ENCODE measurements at regions not wholly inside any gene's neighbourhood (a gene's known extent, or its start where the extent isn't known, plus 50 kb on each side); places are given as distances from the start of the nearest gene placed in this dataset.

GRCh38 chr13:74450525-74450845 lies 316.3 kb upstream of the KLF12 start:
- DNase-seq (ENCODE audit: low read depth in 6 of 9, low spot score in 9 of 9) = no peak
- Histone ChIP-seq H3K4me1 (ENCODE audit: control insufficient read depth in 2 of 2, insufficient read depth in 2 of 2, low read length in 2 of 2) (no peaks in the 10 kb centered on the region), H3K4me3 (ENCODE audit: low read length in 2 of 2) (no peak overlapping the region), H3K27ac (ENCODE audit: low read depth in 1 of 2, low read length in 1 of 2) (no peak overlapping the region), H3K36me3 (ENCODE audit: control insufficient read depth in 2 of 2, insufficient read depth in 2 of 2, low read length in 1 of 2) (no peaks in the 10 kb centered on the region), H3K9me3 (ENCODE audit: control insufficient read depth in 2 of 2, insufficient read depth in 1 of 2, low read length in 1 of 2) (no peaks in the 10 kb centered on the region), H3K27me3 (ENCODE audit: control insufficient read depth in 2 of 2, insufficient read depth in 1 of 2, low read length in 1 of 2) (no peaks in the 10 kb centered on the region)
- 88% methylated on average over 3 of the region's 3 CpGs for WGBS

GRCh38 chr13:74449811-74450524 lies 315.8 kb upstream of the KLF12 start:
- WGBS = 92% methylated on average over 2 of the region's 2 CpGs
- H3K4me3 ChIP-seq (ENCODE audit: low read length in 2 of 2) = no peak overlapping the region
- no peaks in the 10 kb centered on the region for H3K27me3 ChIP-seq (ENCODE audit: control insufficient read depth in 2 of 2, insufficient read depth in 1 of 2, low read length in 1 of 2)
- H3K36me3 ChIP-seq (ENCODE audit: control insufficient read depth in 2 of 2, insufficient read depth in 2 of 2, low read length in 1 of 2) = no peaks in the 10 kb centered on the region
- no peak for DNase-seq (ENCODE audit: low read depth in 6 of 9, low spot score in 9 of 9)
- no peak overlapping the region for H3K27ac ChIP-seq (ENCODE audit: low read depth in 1 of 2, low read length in 1 of 2)
- no peaks in the 10 kb centered on the region for H3K9me3 ChIP-seq (ENCODE audit: control insufficient read depth in 2 of 2, insufficient read depth in 1 of 2, low read length in 1 of 2)
- H3K4me1 ChIP-seq (ENCODE audit: control insufficient read depth in 2 of 2, insufficient read depth in 2 of 2, low read length in 2 of 2) = no peaks in the 10 kb centered on the region

GRCh38 chr13:74444864-74445479 lies 310.8 kb upstream of the KLF12 start:
- DNase-seq (ENCODE audit: low read depth in 6 of 9, low spot score in 9 of 9) = no peak
- Histone ChIP-seq H3K4me3 (ENCODE audit: low read length in 2 of 2) (no peak overlapping the region), H3K36me3 (ENCODE audit: control insufficient read depth in 2 of 2, insufficient read depth in 2 of 2, low read length in 1 of 2) (no peaks in the 10 kb centered on the region), H3K9me3 (ENCODE audit: control insufficient read depth in 2 of 2, insufficient read depth in 1 of 2, low read length in 1 of 2) (peaks cover 0 to 3% of the 10 kb centered on the region in 2 donors), H3K27ac (ENCODE audit: low read depth in 1 of 2, low read length in 1 of 2) (no peak overlapping the region), H3K27me3 (ENCODE audit: control insufficient read depth in 2 of 2, insufficient read depth in 1 of 2, low read length in 1 of 2) (no peaks in the 10 kb centered on the region), H3K4me1 (ENCODE audit: control insufficient read depth in 2 of 2, insufficient read depth in 2 of 2, low read length in 2 of 2) (no peaks in the 10 kb centered on the region)
- 97% methylated on average over 1 of the region's 1 CpG for WGBS

- DNase-seq (ENCODE audit: low read depth in 6 of 9, low spot score in 9 of 9) = no peak
- no peaks in the 10 kb centered on the region for H3K36me3 ChIP-seq (ENCODE audit: control insufficient read depth in 2 of 2, insufficient read depth in 2 of 2, low read length in 1 of 2)
- WGBS = 78% methylated on average over 6 of the region's 6 CpGs
- no peak overlapping the region for H3K27ac ChIP-seq (ENCODE audit: low read depth in 1 of 2, low read length in 1 of 2)
- H3K4me3 ChIP-seq (ENCODE audit: low read length in 2 of 2) = no peak overlapping the region
- H3K4me1 ChIP-seq (ENCODE audit: control insufficient read depth in 2 of 2, insufficient read depth in 2 of 2, low read length in 2 of 2) = no peaks in the 10 kb centered on the region
- H3K9me3 ChIP-seq (ENCODE audit: control insufficient read depth in 2 of 2, insufficient read depth in 1 of 2, low read length in 1 of 2) = peaks cover 0 to 3% of the 10 kb centered on the region in 2 donors
- no peaks in the 10 kb centered on the region for H3K27me3 ChIP-seq (ENCODE audit: control insufficient read depth in 2 of 2, insufficient read depth in 1 of 2, low read length in 1 of 2)
These were observed 310.0 kb upstream of the KLF12 start for GRCh38 chr13:74444161-74444571.

GRCh38 chr13:74443631-74444030 lies 309.4 kb upstream of the KLF12 start:
- Histone ChIP-seq H3K4me1 (ENCODE audit: control insufficient read depth in 2 of 2, insufficient read depth in 2 of 2, low read length in 2 of 2) (no peaks in the 10 kb centered on the region), H3K27ac (ENCODE audit: low read depth in 1 of 2, low read length in 1 of 2) (no peak overlapping the region), H3K4me3 (ENCODE audit: low read length in 2 of 2) (no peak overlapping the region), H3K9me3 (ENCODE audit: control insufficient read depth in 2 of 2, insufficient read depth in 1 of 2, low read length in 1 of 2) (peaks cover 0 to 3% of the 10 kb centered on the region in 2 donors), H3K36me3 (ENCODE audit: control insufficient read depth in 2 of 2, insufficient read depth in 2 of 2, low read length in 1 of 2) (no peaks in the 10 kb centered on the region), H3K27me3 (ENCODE audit: control insufficient read depth in 2 of 2, insufficient read depth in 1 of 2, low read length in 1 of 2) (no peaks in the 10 kb centered on the region)
- DNase-seq (ENCODE audit: low read depth in 6 of 9, low spot score in 9 of 9) = no peak
- 69% methylated on average over 1 of the region's 1 CpG for WGBS

GRCh38 chr13:74442751-74443150 lies 308.5 kb upstream of the KLF12 start:
- Histone ChIP-seq H3K27me3 (ENCODE audit: control insufficient read depth in 2 of 2, insufficient read depth in 1 of 2, low read length in 1 of 2) (no peaks in the 10 kb centered on the region), H3K9me3 (ENCODE audit: control insufficient read depth in 2 of 2, insufficient read depth in 1 of 2, low read length in 1 of 2) (peaks cover 0 to 3% of the 10 kb centered on the region in 2 donors), H3K27ac (ENCODE audit: low read depth in 1 of 2, low read length in 1 of 2) (no peak overlapping the region), H3K36me3 (ENCODE audit: control insufficient read depth in 2 of 2, insufficient read depth in 2 of 2, low read length in 1 of 2) (no peaks in the 10 kb centered on the region), H3K4me1 (ENCODE audit: control insufficient read depth in 2 of 2, insufficient read depth in 2 of 2, low read length in 2 of 2) (no peaks in the 10 kb centered on the region), H3K4me3 (ENCODE audit: low read length in 2 of 2) (no peak overlapping the region)
- 89% methylated on average over 5 of the region's 5 CpGs for WGBS
- DNase-seq (ENCODE audit: low read depth in 6 of 9, low spot score in 9 of 9) = no peak

GRCh38 chr13:74438901-74439300 lies 304.7 kb upstream of the KLF12 start:
- Histone ChIP-seq H3K4me3 (ENCODE audit: low read length in 2 of 2) (no peak overlapping the region), H3K27me3 (ENCODE audit: control insufficient read depth in 2 of 2, insufficient read depth in 1 of 2, low read length in 1 of 2) (no peaks in the 10 kb centered on the region), H3K9me3 (ENCODE audit: control insufficient read depth in 2 of 2, insufficient read depth in 1 of 2, low read length in 1 of 2) (peaks cover 0 to 3% of the 10 kb centered on the region in 2 donors), H3K36me3 (ENCODE audit: control insufficient read depth in 2 of 2, insufficient read depth in 2 of 2, low read length in 1 of 2) (no peaks in the 10 kb centered on the region), H3K4me1 (ENCODE audit: control insufficient read depth in 2 of 2, insufficient read depth in 2 of 2, low read length in 2 of 2) (no peaks in the 10 kb centered on the region), H3K27ac (ENCODE audit: low read depth in 1 of 2, low read length in 1 of 2) (no peak overlapping the region)
- WGBS = 78% methylated on average over 3 of the region's 3 CpGs
- DNase-seq (ENCODE audit: low read depth in 6 of 9, low spot score in 9 of 9) = no peak

- H3K27ac ChIP-seq (ENCODE audit: low read depth in 1 of 2, low read length in 1 of 2) = no peak overlapping the region
- H3K36me3 ChIP-seq (ENCODE audit: control insufficient read depth in 2 of 2, insufficient read depth in 2 of 2, low read length in 1 of 2) = no peaks in the 10 kb centered on the region
- no peaks in the 10 kb centered on the region for H3K9me3 ChIP-seq (ENCODE audit: control insufficient read depth in 2 of 2, insufficient read depth in 1 of 2, low read length in 1 of 2)
- H3K27me3 ChIP-seq (ENCODE audit: control insufficient read depth in 2 of 2, insufficient read depth in 1 of 2, low read length in 1 of 2) = no peaks in the 10 kb centered on the region
- no peak overlapping the region for H3K4me3 ChIP-seq (ENCODE audit: low read length in 2 of 2)
- 94% methylated on average over 2 of the region's 2 CpGs for whole genome bisulfite sequencing
- DNase-seq (ENCODE audit: low read depth in 6 of 9, low spot score in 9 of 9) = no peak
- no peaks in the 10 kb centered on the region for H3K4me1 ChIP-seq (ENCODE audit: control insufficient read depth in 2 of 2, insufficient read depth in 2 of 2, low read length in 2 of 2)
These were observed 300.6 kb upstream of the KLF12 start for GRCh38 chr13:74434782-74435181.

- no peaks in the 10 kb centered on the region for H3K9me3 ChIP-seq (ENCODE audit: control insufficient read depth in 2 of 2, insufficient read depth in 1 of 2, low read length in 1 of 2)
- no peak overlapping the region for H3K4me3 ChIP-seq (ENCODE audit: low read length in 2 of 2)
- no peaks in the 10 kb centered on the region for H3K36me3 ChIP-seq (ENCODE audit: control insufficient read depth in 2 of 2, insufficient read depth in 2 of 2, low read length in 1 of 2)
- WGBS = 94% methylated on average over 3 of the region's 3 CpGs
- H3K4me1 ChIP-seq (ENCODE audit: control insufficient read depth in 2 of 2, insufficient read depth in 2 of 2, low read length in 2 of 2) = no peaks in the 10 kb centered on the region
- no peak for DNase-seq (ENCODE audit: low read depth in 6 of 9, low spot score in 9 of 9)
- H3K27ac ChIP-seq (ENCODE audit: low read depth in 1 of 2, low read length in 1 of 2) = no peak overlapping the region
- no peaks in the 10 kb centered on the region for H3K27me3 ChIP-seq (ENCODE audit: control insufficient read depth in 2 of 2, insufficient read depth in 1 of 2, low read length in 1 of 2)
These were observed 290.3 kb upstream of the KLF12 start for GRCh38 chr13:74424455-74424854.

Data from thymus (tissue), 11 donors.